Fibroblast of lung (primary cell): ENCODE measurements at regions not wholly inside any gene's neighbourhood (a gene's known extent, or its start where the extent isn't known, plus 50 kb on each side); places are given as distances from the start of the nearest gene placed in this dataset.

Source experiments
- CTCF ChIP-seq, 2 donors: IDR thresholded peaks in 1 of 2; conservative IDR thresholded peaks in 1 of 2; 1 replicate in 1 of 2; 2 replicates in 1 of 2; pipeline ENCODE4 v1.5.1; 2011 to 2012; ENCODE audit warnings: low read length in 2 of 2, control low read depth in 1 of 2, inconsistent platforms in 1 of 2, low read depth in 1 of 2, mild to moderate bottlenecking in 1 of 2
- EZH2 ChIP-seq: IDR thresholded peaks from 2 replicates; pipeline ENCODE4 v1.5.1; 2012; ENCODE audit warnings: low read length, control low read depth, mild to moderate bottlenecking; ENCODE audit errors: missing control alignments

- TF ChIP-seq CTCF (conservative IDR thresholded peaks at IDR 0.05 in 1 of 2, IDR thresholded peaks at IDR 0.05 in 1 of 2; ENCODE audit: low read depth in 1 of 2, low read length in 2 of 2) (no peak), EZH2 (no peak)
These were observed 326.1 kb upstream of the PREP start for GRCh38 chr6:105728995-105729394.
